DND-41 (cell line): ENCODE measurements at regions not wholly inside any gene's neighbourhood (a gene's known extent, or its start where the extent isn't known, plus 50 kb on each side); places are given as distances from the start of the nearest gene placed in this dataset.

ENCODE experiments used
- ATAC-seq: fragments of 200-7000 bp; cut with Tn5 transposase; 3 replicates; pipeline ENCODE4 v1.9.1; 2021; ENCODE audit warnings: low read depth; ENCODE audit not compliant: insufficient read depth
- DNase-seq: peaks from one replicate; pipeline ENCODE4 v3.0.0-alpha.2; 2020
- H2AFZ ChIP-seq: 2 replicates; pipeline ENCODE4 v1.6.0; 2012; ENCODE audit warnings: low read depth, low read length
- H3K27ac ChIP-seq: 2 replicates; pipeline ENCODE4 v1.5.1; 2012; ENCODE audit warnings: low read length, inconsistent platforms
- H3K27me3 ChIP-seq: fragments of 200-600 bp; sonication (generic); 2 replicates; pipeline ENCODE4 v1.6.0; 2012; ENCODE audit warnings: low read length, mild to moderate bottlenecking, inconsistent platforms; ENCODE audit not compliant: insufficient read depth, poor library complexity
- H3K36me3 ChIP-seq: 2 replicates; pipeline ENCODE4 v1.5.1; 2012; ENCODE audit warnings: low read length, inconsistent platforms; ENCODE audit not compliant: insufficient read depth
- H3K4me1 ChIP-seq: 2 replicates; pipeline ENCODE4 v1.5.1; 2012; ENCODE audit warnings: mild to moderate bottlenecking, low read length; ENCODE audit not compliant: insufficient read depth
- H3K4me2 ChIP-seq: 2 replicates; pipeline ENCODE4 v1.6.0; 2012; ENCODE audit warnings: mild to moderate bottlenecking, moderate library complexity, low read length, inconsistent platforms; ENCODE audit not compliant: insufficient read depth
- H3K4me3 ChIP-seq, 2 experiments: fragments of 200-600 bp in 1 of 2; shearing (Covaris generic) in 1 of 2; 2 replicates each; pipeline ENCODE4 v1.5.1; 2012 to 2016; ENCODE audit warnings: inconsistent platforms in 2 of 2, low read length in 2 of 2, mild to moderate bottlenecking in 2 of 2, low read depth in 1 of 2, moderate library complexity in 1 of 2
- H3K79me2 ChIP-seq: 2 replicates; pipeline ENCODE4 v1.6.0; 2012; ENCODE audit warnings: low read length, inconsistent platforms; ENCODE audit not compliant: insufficient read depth
- H3K9ac ChIP-seq: 2 replicates; pipeline ENCODE4 v1.6.0; 2012; ENCODE audit warnings: low read depth, mild to moderate bottlenecking, inconsistent platforms, low read length, moderate library complexity
- H3K9me3 ChIP-seq: 2 replicates; pipeline ENCODE4 v1.5.1; 2012; ENCODE audit warnings: low read length, moderate library complexity, mild to moderate bottlenecking, inconsistent platforms; ENCODE audit not compliant: insufficient read depth, severe bottlenecking
- H4K20me1 ChIP-seq: 2 replicates; pipeline ENCODE4 v1.6.0; 2012; ENCODE audit warnings: low read length; ENCODE audit not compliant: insufficient read depth
- EZH2 ChIP-seq: IDR thresholded peaks from 3 replicates; pipeline ENCODE4 v1.6.1; 2012; ENCODE audit warnings: borderline replicate concordance, low read depth, mild to moderate bottlenecking, moderate library complexity, low read length, inconsistent platforms; ENCODE audit not compliant: severe bottlenecking
- TF ChIP-seq, protein P1 (sequence below): IDR thresholded peaks from 2 replicates; pipeline ENCODE4 v1.5.1; 2012; ENCODE audit warnings: borderline replicate concordance, low read length, moderate library complexity, mild to moderate bottlenecking; ENCODE audit not compliant: poor library complexity, severe bottlenecking; ENCODE audit errors: extremely low read depth

DNA sequence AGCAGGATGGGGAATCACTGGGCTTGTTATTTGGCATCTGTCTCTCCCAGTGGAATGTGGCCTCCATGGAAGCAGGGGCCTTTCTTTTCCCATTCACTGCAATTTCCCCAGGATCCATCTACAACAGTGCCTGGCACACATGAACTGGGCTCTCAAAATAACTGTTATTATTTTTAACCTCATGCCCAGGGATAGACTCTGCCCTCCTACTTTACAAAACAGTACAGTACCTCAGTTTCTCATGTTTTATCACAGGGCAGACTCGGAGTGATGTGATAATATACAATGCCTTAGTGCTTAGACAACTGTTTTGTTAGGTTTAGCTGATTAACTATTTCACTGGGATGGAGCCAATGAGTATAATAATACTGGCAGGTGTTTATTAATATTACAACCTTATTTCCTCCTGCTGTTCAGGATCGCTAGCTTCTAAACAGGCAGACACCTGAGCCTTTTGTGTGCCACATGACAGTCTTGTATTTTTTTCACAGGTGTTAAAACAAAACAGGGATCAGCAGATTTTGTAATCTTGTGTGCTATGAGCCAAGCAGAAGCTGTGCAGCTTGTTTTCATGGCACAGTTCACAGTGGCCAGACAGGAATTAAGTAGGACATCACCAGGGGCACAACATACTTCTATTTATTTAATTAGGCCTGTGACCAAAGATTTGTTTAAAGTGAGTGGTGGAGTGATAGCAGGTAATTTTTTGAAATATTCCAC, 157.7 kb upstream of the EYA4 start:
- H3K4me2 ChIP-seq, result no peak overlapping the region
- no peaks in the 10 kb centered on the region for H3K4me1 ChIP-seq
- no peak overlapping the region for H3K27ac ChIP-seq
- H3K9ac ChIP-seq, result no peak overlapping the region
- H3K27me3 ChIP-seq, result no peaks in the 10 kb centered on the region
- H4K20me1 ChIP-seq, result no peaks in the 10 kb centered on the region
- TF ChIP-seq EZH2, result no peak
- TF ChIP-seq, protein P1, sequence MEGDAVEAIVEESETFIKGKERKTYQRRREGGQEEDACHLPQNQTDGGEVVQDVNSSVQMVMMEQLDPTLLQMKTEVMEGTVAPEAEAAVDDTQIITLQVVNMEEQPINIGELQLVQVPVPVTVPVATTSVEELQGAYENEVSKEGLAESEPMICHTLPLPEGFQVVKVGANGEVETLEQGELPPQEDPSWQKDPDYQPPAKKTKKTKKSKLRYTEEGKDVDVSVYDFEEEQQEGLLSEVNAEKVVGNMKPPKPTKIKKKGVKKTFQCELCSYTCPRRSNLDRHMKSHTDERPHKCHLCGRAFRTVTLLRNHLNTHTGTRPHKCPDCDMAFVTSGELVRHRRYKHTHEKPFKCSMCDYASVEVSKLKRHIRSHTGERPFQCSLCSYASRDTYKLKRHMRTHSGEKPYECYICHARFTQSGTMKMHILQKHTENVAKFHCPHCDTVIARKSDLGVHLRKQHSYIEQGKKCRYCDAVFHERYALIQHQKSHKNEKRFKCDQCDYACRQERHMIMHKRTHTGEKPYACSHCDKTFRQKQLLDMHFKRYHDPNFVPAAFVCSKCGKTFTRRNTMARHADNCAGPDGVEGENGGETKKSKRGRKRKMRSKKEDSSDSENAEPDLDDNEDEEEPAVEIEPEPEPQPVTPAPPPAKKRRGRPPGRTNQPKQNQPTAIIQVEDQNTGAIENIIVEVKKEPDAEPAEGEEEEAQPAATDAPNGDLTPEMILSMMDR, result no peak
- no peaks in the 10 kb centered on the region for H3K79me2 ChIP-seq
- DNase-seq (no peak), ATAC-seq (no peak)
- no peaks in the 10 kb centered on the region for H3K9me3 ChIP-seq
- H3K4me3 ChIP-seq, result no peak overlapping the region
- H2AFZ ChIP-seq, result no peak overlapping the region
- H3K36me3 ChIP-seq, result no peaks in the 10 kb centered on the region

DNA sequence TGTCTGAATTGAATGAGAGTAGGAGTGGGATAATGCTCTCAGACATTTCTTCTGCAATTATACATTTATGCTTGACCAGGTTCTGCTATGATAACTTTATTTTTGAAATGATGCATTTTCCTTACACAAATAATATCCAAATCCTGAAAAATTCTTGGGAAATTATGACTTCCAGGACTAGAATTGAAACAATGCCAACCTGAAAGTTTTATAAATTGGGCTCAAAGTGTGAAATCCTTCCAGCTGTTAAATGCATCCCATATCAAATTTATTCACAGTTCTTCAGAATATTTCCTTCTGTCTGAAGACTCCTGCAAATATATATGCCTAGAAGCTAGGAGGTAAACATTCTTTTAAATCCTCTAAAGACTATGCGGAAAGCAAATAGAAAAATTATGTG, 155.7 kb upstream of the EYA4 start:
- no peak for TF ChIP-seq EZH2
- TF ChIP-seq, protein P1, result no peak
- Histone ChIP-seq H3K9me3 (no peaks in the 10 kb centered on the region), H3K27ac (no peak overlapping the region), H3K4me3 (no peak overlapping the region), H3K27me3 (no peaks in the 10 kb centered on the region), H4K20me1 (no peaks in the 10 kb centered on the region), H3K9ac (no peak overlapping the region), H3K4me1 (no peaks in the 10 kb centered on the region), H3K36me3 (no peaks in the 10 kb centered on the region), H3K4me2 (no peak overlapping the region), H2AFZ (no peak overlapping the region), H3K79me2 (no peaks in the 10 kb centered on the region)
- DNase-seq (no peak), ATAC-seq (no peak)

GRCh38 chr6:133085896-133086295, 155.3 kb upstream of the EYA4 start:
- DNase-seq (no peak), ATAC-seq (no peak)
- Histone ChIP-seq H3K9me3 (no peaks in the 10 kb centered on the region), H2AFZ (no peak overlapping the region), H3K27ac (no peak overlapping the region), H3K9ac (no peak overlapping the region), H3K4me2 (no peak overlapping the region), H3K36me3 (no peaks in the 10 kb centered on the region), H3K27me3 (no peaks in the 10 kb centered on the region), H3K4me1 (no peaks in the 10 kb centered on the region), H3K79me2 (no peaks in the 10 kb centered on the region), H4K20me1 (no peaks in the 10 kb centered on the region), H3K4me3 (no peak overlapping the region)
- TF ChIP-seq, protein P1, result no peak
- TF ChIP-seq EZH2, result no peak
